IMR-90 (cell line): ENCODE measurements at regions not wholly inside any gene's neighbourhood (a gene's known extent, or its start where the extent isn't known, plus 50 kb on each side); places are given as distances from the start of the nearest gene placed in this dataset.

Source experiments
- ATAC-seq: fragments of 200-7000 bp; cut with Tn5 transposase; 2 replicates; pipeline ENCODE4 v1.9.1; 2020; ENCODE audit warnings: low read depth, mild to moderate bottlenecking, moderate library complexity
- BruUV-seq: library from RNA; stranded (reverse); fragments of 400-500 nt; replicated peaks from 2 replicates; lab custom pipeline; 2021; lab: Mats Ljungman, UMichigan
- CTCF ChIA-PET: fragments of 300-600 bp; formaldehyde crosslinking; extraction: SDS; loops from one replicate; lab custom pipeline; 2021; ENCODE audit warnings: antibody characterized with exemption; lab: Yijun Ruan, JAX
- POLR2A ChIA-PET: fragments of 300-600 bp; sonication (Branson Sonifier 250); formaldehyde crosslinking; loops from one replicate; lab custom pipeline; 2022; ENCODE audit warnings: antibody characterized with exemption; ENCODE audit not compliant: unreplicated experiment; lab: Charles Lee
- DNase-seq: peaks from one replicate; pipeline ENCODE4 v3.0.0; 2013
- H2AFZ ChIP-seq: replicated peaks from 2 replicates; pipeline ENCODE3; 2013; ENCODE audit warnings: low read length, mild to moderate bottlenecking; ENCODE audit not compliant: poor library complexity
- H2AK5ac ChIP-seq: 2 replicates; pipeline ENCODE4 v1.6.1; 2013; ENCODE audit warnings: low read depth, low read length, inconsistent platforms
- H2AK9ac ChIP-seq: replicated peaks from 2 replicates; pipeline ENCODE3; 2013; ENCODE audit warnings: mild to moderate bottlenecking, low read depth, low read length, moderate library complexity; ENCODE audit not compliant: poor library complexity
- H2BK120ac ChIP-seq: 2 replicates; pipeline ENCODE4 v1.6.1; 2013; ENCODE audit warnings: low read depth, low read length, inconsistent platforms
- H2BK15ac ChIP-seq: 3 replicates; pipeline ENCODE4 v1.6.1; 2013; ENCODE audit warnings: low read depth, low read length, inconsistent platforms
- H2BK20ac ChIP-seq: 2 replicates; pipeline ENCODE4 v1.6.1; 2013; ENCODE audit warnings: low read depth, mild to moderate bottlenecking, inconsistent platforms, low read length, moderate library complexity
- H2BK5ac ChIP-seq: 2 replicates; pipeline ENCODE4 v1.6.1; 2013; ENCODE audit warnings: mild to moderate bottlenecking, low read depth, low read length, inconsistent platforms; ENCODE audit not compliant: poor library complexity, severe bottlenecking
- H3K14ac ChIP-seq: replicated peaks from 2 replicates; pipeline ENCODE4 v1.6.1; 2013; ENCODE audit warnings: low read depth, low read length, inconsistent platforms
- H3K18ac ChIP-seq: 2 replicates; pipeline ENCODE4 v1.6.1; 2013; ENCODE audit warnings: low read depth, low read length, control low read depth
- H3K23ac ChIP-seq: 2 replicates; pipeline ENCODE4 v1.6.1; 2013; ENCODE audit warnings: low read depth, low read length, inconsistent platforms
- H3K27ac ChIP-seq: 2 replicates; pipeline ENCODE4 v1.5.1; 2013; ENCODE audit warnings: mild to moderate bottlenecking, control low read depth, low read length; ENCODE audit not compliant: insufficient read depth
- H3K27me3 ChIP-seq: 2 replicates; pipeline ENCODE4 v1.6.1; 2013; ENCODE audit warnings: low read length; ENCODE audit not compliant: control insufficient read depth, insufficient read depth
- H3K36me3 ChIP-seq: 2 replicates; pipeline ENCODE4 v1.6.1; 2013; ENCODE audit warnings: low read length, mixed read lengths; ENCODE audit not compliant: control insufficient read depth, insufficient read depth
- H3K4ac ChIP-seq: 2 replicates; pipeline ENCODE4 v1.6.1; 2013; ENCODE audit warnings: low read depth, low read length, inconsistent platforms
- H3K4me1 ChIP-seq: 2 replicates; pipeline ENCODE4 v1.6.1; 2013; ENCODE audit warnings: low read length, mixed read lengths; ENCODE audit not compliant: control insufficient read depth, insufficient read depth
- H3K4me2 ChIP-seq: 2 replicates; pipeline ENCODE4 v1.6.1; 2013; ENCODE audit warnings: low read depth, mild to moderate bottlenecking, control low read depth, low read length, moderate library complexity
- H3K4me3 ChIP-seq: 2 replicates; pipeline ENCODE4 v1.5.1; 2013; ENCODE audit warnings: low read depth, mild to moderate bottlenecking, control low read depth, low read length, moderate library complexity; ENCODE audit not compliant: insufficient read depth
- H3K56ac ChIP-seq: 2 replicates; pipeline ENCODE4 v1.6.1; 2013; ENCODE audit warnings: low read length, inconsistent platforms; ENCODE audit not compliant: insufficient read depth; ENCODE audit errors: extremely low read depth
- H3K79me1 ChIP-seq, 2 experiments: 2 replicates each; pipeline ENCODE4 v1.6.1; 2013; ENCODE audit warnings: low read length in 2 of 2, inconsistent platforms in 1 of 2, low read depth in 1 of 2
- H3K9ac ChIP-seq: 2 replicates; pipeline ENCODE4 v1.6.1; 2013; ENCODE audit warnings: low read depth, low read length, control low read depth
- H3K9me1 ChIP-seq: 2 replicates; pipeline ENCODE4 v1.6.1; 2013; ENCODE audit warnings: low read length, inconsistent platforms; ENCODE audit not compliant: insufficient read depth
- H3K9me3 ChIP-seq: 2 replicates; pipeline ENCODE4 v1.6.1; 2013; ENCODE audit warnings: low read length; ENCODE audit not compliant: control insufficient read depth, insufficient read depth
- H4K20me1 ChIP-seq: 2 replicates; pipeline ENCODE4 v1.6.1; 2013; ENCODE audit warnings: low read length, inconsistent platforms; ENCODE audit not compliant: insufficient read depth
- H4K5ac ChIP-seq: 2 replicates; pipeline ENCODE4 v1.6.1; 2013; ENCODE audit warnings: mild to moderate bottlenecking, low read depth, low read length, control low read depth
- H4K8ac ChIP-seq, 2 experiments: 2 replicates each; pipeline ENCODE4 v1.6.1; 2013; ENCODE audit warnings: low read depth in 2 of 2, low read length in 2 of 2, control low read depth in 1 of 2, inconsistent platforms in 1 of 2
- H4K91ac ChIP-seq: 2 replicates; pipeline ENCODE4 v1.6.1; 2013; ENCODE audit warnings: low read depth, low read length, inconsistent platforms; ENCODE audit not compliant: insufficient read depth
- MAZ ChIP-seq: IDR thresholded peaks from 2 replicates; pipeline ENCODE4 v1.6.1; 2012; ENCODE audit warnings: low read depth, mild to moderate bottlenecking, low read length, improper control_type of control experiment, moderate library complexity, borderline replicate concordance
- NFE2L2 ChIP-seq: fragments of 150-350 bp; IDR thresholded peaks from 2 replicates; pipeline ENCODE4 v1.6.1; 2016; ENCODE audit warnings: low read depth, mild to moderate bottlenecking, low read length
- POLR2A ChIP-seq: IDR thresholded peaks from 2 replicates; pipeline ENCODE4 v1.6.1; 2012; ENCODE audit warnings: mild to moderate bottlenecking, low read depth, low read length
- RAD21 ChIP-seq: IDR thresholded peaks from 2 replicates; pipeline ENCODE4 v1.6.1; 2012; ENCODE audit warnings: low read length, improper control_type of control experiment
- RCOR1 ChIP-seq: IDR thresholded peaks from 2 replicates; pipeline ENCODE4 v1.6.1; 2012; ENCODE audit warnings: mild to moderate bottlenecking, low read length, improper control_type of control experiment; ENCODE audit not compliant: insufficient replicate concordance
- RFX5 ChIP-seq: IDR thresholded peaks from 2 replicates; pipeline ENCODE4 v1.8.0; 2012; ENCODE audit warnings: low read depth, mild to moderate bottlenecking, low read length, moderate library complexity
- SMC3 ChIP-seq: fragments of 150-350 bp; IDR thresholded peaks from 2 replicates; pipeline ENCODE4 v1.6.1; 2016; ENCODE audit warnings: low read depth, mild to moderate bottlenecking, antibody characterized with exemption, low read length, moderate library complexity
- WGBS, 2 experiments: methylation state at CpG; one replicate each; pipeline versions ENCODE4 v1.1.5 to v1.1.7; 2013; ENCODE audit warnings: missing lambda C conversion rate in 2 of 2; ENCODE audit not compliant: insufficient read length in 1 of 2; ENCODE audit errors: extremely low coverage in 2 of 2; 5-methylcytosine and 5-hydroxymethylcytosine counted together
- dilution Hi-C: fragments of 300-500 bp; cut with HindIII; formaldehyde crosslinking; loops from one replicate; pipeline ENCODE4 v1.14.3; 2018; ENCODE audit warnings: low sequenced_read_pairs; ENCODE audit not compliant: unreplicated experiment
- in situ Hi-C: fragments of 300-500 bp; cut with MboI; formaldehyde crosslinking; loops from 3 replicates; pipeline ENCODE4 v1.14.3; 2019; ENCODE audit warnings: low sequenced_read_pairs, inconsistent platforms, mixed read lengths
- intact Hi-C: fragments of 100-400 bp; cut with micrococcal nuclease; formaldehyde crosslinking; loops from 2 replicates; pipeline ENCODE4 v1.10.0; 2022

DNA sequence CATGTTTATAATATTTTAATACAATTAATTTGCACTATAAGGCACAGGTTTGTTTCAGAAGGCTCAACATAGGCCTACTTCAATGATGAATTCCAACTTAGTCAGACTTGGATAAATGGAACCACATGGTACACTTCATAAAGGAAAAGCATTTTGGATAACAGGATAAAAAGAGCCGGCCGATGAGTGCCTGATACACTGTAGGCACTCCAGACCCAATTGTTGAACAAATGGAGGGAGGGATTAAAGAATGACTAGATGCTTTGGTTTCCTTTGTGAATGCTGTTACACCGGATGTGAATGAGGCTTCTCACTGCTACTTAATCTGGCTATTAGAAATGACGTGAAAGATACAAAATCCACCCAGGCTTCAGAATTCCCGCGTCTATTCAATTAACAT is 104.1 kb upstream of the KCTD1 start:
- Histone ChIP-seq H2BK15ac (no peak overlapping the region), H3K56ac (no peak overlapping the region), H2AK5ac (no peak overlapping the region), H3K14ac (no peak overlapping the region), H3K4ac (no peak overlapping the region), H2AFZ (no peak overlapping the region), H3K4me2 (no peak overlapping the region), H3K9ac (no peak overlapping the region), H3K23ac (no peak overlapping the region), H3K79me1 (no peaks in the 10 kb centered on the region), H2BK5ac (no peak overlapping the region), H4K20me1 (no peaks in the 10 kb centered on the region), H2BK20ac (no peak overlapping the region), H3K27me3 (peaks cover 32% of the 10 kb centered on the region), H2AK9ac (no peak overlapping the region), H3K4me3 (no peak overlapping the region), H4K5ac (no peak overlapping the region), H4K91ac (no peak overlapping the region), H4K8ac (no peak overlapping the region), H3K36me3 (no peaks in the 10 kb centered on the region), H3K9me1 (no peaks in the 10 kb centered on the region), H3K9me3 (no peaks in the 10 kb centered on the region), H3K4me1 (no peaks in the 10 kb centered on the region; the same call in 1 of the 2 replicates), H3K18ac (no peak overlapping the region), H2BK120ac (no peak overlapping the region), H3K27ac (no peak overlapping the region)
- BruUV-seq, result no TSS peak
- POLR2A ChIA-PET, result no interaction called here
- no peak for ATAC-seq
- dilution Hi-C loops, result no loop called here
- no peak for TF ChIP-seq NFE2L2
- TF ChIP-seq POLR2A, result no peak
- TF ChIP-seq RAD21, result no peak
- TF ChIP-seq RCOR1, result no peak
- no peak for TF ChIP-seq MAZ
- TF ChIP-seq RFX5, result no peak
- TF ChIP-seq SMC3, result no peak
- intact Hi-C loops, result no loop called here
- in situ Hi-C loops, result no loop called here
- no peak for DNase-seq
- CTCF ChIA-PET, result interaction anchor here (1.0 kb wide), 1 partner anchor 247 kb away, joined by 3 read pairs; no protein-coding TSS in a partner anchor
- WGBS, 2 experiments, result 74% methylated on average over 4 of the region's 6 CpGs; no CpG with 5 or more reads in 1 of the 2 experiments
